Choroid plexus epithelial cell (primary cell): ENCODE measurements at regions not wholly inside any gene's neighbourhood (a gene's known extent, or its start where the extent isn't known, plus 50 kb on each side); places are given as distances from the start of the nearest gene placed in this dataset.
"Not testable (repeated sequence)": the region's sequence is repeated elsewhere in the genome, so short reads cannot be mapped to it uniquely, and the experiment has no call there.

Experiments used
- DNase-seq: peaks from one replicate; pipeline ENCODE4 v3.0.0-alpha.2; 2010; ENCODE audit warnings: low read depth
- H3K4me3 ChIP-seq: 2 replicates; pipeline ENCODE4 v1.5.1; 2011; ENCODE audit warnings: low read depth, mild to moderate bottlenecking, control low read depth, low read length, moderate library complexity
- CTCF ChIP-seq: conservative IDR thresholded peaks from 2 replicates; pipeline ENCODE4 v1.5.1; 2011; ENCODE audit warnings: low read depth, mild to moderate bottlenecking, control low read depth, inconsistent platforms, low read length, moderate library complexity

- DNase-seq, result no peak
- no peak for TF ChIP-seq CTCF
- H3K4me3 ChIP-seq, result no peak overlapping the region
These were observed 427.9 kb upstream of the RASGRP1 start for GRCh38 chr15:38992506-38992905.

GRCh38 chr15:38992930-38993329 is 428.3 kb upstream of the RASGRP1 start:
- no peak for TF ChIP-seq CTCF
- no peak for DNase-seq

GRCh38 chr15:38994310-38994709 is 429.7 kb upstream of the RASGRP1 start:
- H3K4me3 ChIP-seq, result no peak overlapping the region
- no peak for TF ChIP-seq CTCF
- DNase-seq, result no peak

More at GRCh38 chr15:38992930-38993329, 428.3 kb upstream of the RASGRP1 start:
- no peak overlapping the region for H3K4me3 ChIP-seq

- TF ChIP-seq CTCF, result no peak
- peak; percentile 87 for DNase-seq
- H3K4me3 ChIP-seq, result no peak overlapping the region
These were observed 431.6 kb upstream of the RASGRP1 start for GRCh38 chr15:38996111-38996631.

- no peak for DNase-seq
- no peak overlapping the region for H3K4me3 ChIP-seq
- no peak for TF ChIP-seq CTCF
These were observed 433.2 kb upstream of the RASGRP1 start for GRCh38 chr15:38997841-38998240.

GRCh38 chr15:39000008-39000734 is 435.6 kb upstream of the RASGRP1 start:
- TF ChIP-seq CTCF, result no peak
- H3K4me3 ChIP-seq, result no peak overlapping the region
- no peak for DNase-seq

GRCh38 chr15:39009740-39010139 is 445.1 kb upstream of the RASGRP1 start:
- no peak for DNase-seq
- H3K4me3 ChIP-seq, result no peak overlapping the region
- no peak for TF ChIP-seq CTCF

GRCh38 chr15:39011066-39011465 is 446.5 kb upstream of the RASGRP1 start:
- not testable (repeated sequence) for H3K4me3 ChIP-seq, DNase-seq
